GM12878 (cell line): ENCODE measurements at regions not wholly inside any gene's neighbourhood (a gene's known extent, or its start where the extent isn't known, plus 50 kb on each side); places are given as distances from the start of the nearest gene placed in this dataset.
A peak's percentile ranks its signal among the peaks of the same experiment; 100 is the strongest.

Experiments used
- ATAC-seq: fragments of 200-7000 bp; cut with Tn5 transposase; 3 replicates; pipeline ENCODE4 v1.9.1; 2020; ENCODE audit warnings: mild to moderate bottlenecking, moderate library complexity
- BruUV-seq: library from RNA; stranded (reverse); fragments of 400-500 nt; replicated peaks from 2 replicates; lab custom pipeline; 2021; lab: Mats Ljungman, UMichigan
- CTCF ChIA-PET: fragments of 300-600 bp; sonication (Branson Sonifier 250); formaldehyde crosslinking; extraction: SDS; loops from one replicate; lab custom pipeline; 2021; ENCODE audit warnings: inconsistent platforms; lab: Yijun Ruan, JAX
- POLR2A ChIA-PET: fragments of 350-600 bp; formaldehyde crosslinking; extraction: SDS; loops from one replicate; lab custom pipeline; 2021; ENCODE audit warnings: inconsistent platforms; lab: Charles Lee
- RAD21 ChIA-PET: fragments of 300-600 bp; sonication (Branson Sonifier 250); formaldehyde crosslinking; loops from one replicate; lab custom pipeline; 2023; ENCODE audit warnings: antibody characterized with exemption; ENCODE audit not compliant: unreplicated experiment; lab: Charles Lee
- SMC1A ChIA-PET: fragments of 300-600 bp; sonication (Branson Sonifier 250); formaldehyde crosslinking; loops from one replicate; lab custom pipeline; 2023; ENCODE audit not compliant: unreplicated experiment, uncharacterized antibody; lab: Charles Lee
- DNase-seq: peaks from one replicate; pipeline ENCODE4 v3.0.0-alpha.2; 2011; ENCODE audit warnings: low read depth, low spot score
- FAIRE-seq: peaks from 3 replicates; lab custom pipeline; 2011; peaks lifted over from hg19 to GRCh38; lab: Jason Lieb, UNC
- H2AFZ ChIP-seq: 2 replicates; pipeline ENCODE4 v1.6.0; 2011; ENCODE audit warnings: low read depth, low read length, control low read depth; ENCODE audit not compliant: control insufficient read depth
- H3K27ac ChIP-seq: 2 replicates; pipeline ENCODE4 v1.5.1; 2011; ENCODE audit warnings: control low read depth; ENCODE audit not compliant: control insufficient read depth, insufficient read depth
- H3K27me3 ChIP-seq, 2 experiments: replicated peaks in 1 of 2; 2 replicates each; pipeline versions ENCODE4 v1.6.0 to v1.6.1; 2011; ENCODE audit warnings: low read length in 1 of 2; ENCODE audit not compliant: control insufficient read depth in 2 of 2, insufficient read depth in 2 of 2
- H3K36me3 ChIP-seq, 2 experiments: 2 replicates each; pipeline ENCODE4 v1.5.1; 2011; ENCODE audit warnings: low read length in 1 of 2; ENCODE audit not compliant: control insufficient read depth in 2 of 2, insufficient read depth in 2 of 2
- H3K4me1 ChIP-seq: 2 replicates; pipeline ENCODE4 v1.6.1; 2011; ENCODE audit warnings: mild to moderate bottlenecking, low read length, moderate library complexity, mixed read lengths; ENCODE audit not compliant: control insufficient read depth, insufficient read depth
- H3K4me2 ChIP-seq: 2 replicates; pipeline ENCODE4 v1.6.0; 2011; ENCODE audit warnings: control low read depth; ENCODE audit not compliant: control insufficient read depth, insufficient read depth
- H3K4me3 ChIP-seq: fragments of 200-600 bp; sonication (generic); 2 replicates; pipeline ENCODE4 v1.5.1; 2016
- H3K79me2 ChIP-seq: 2 replicates; pipeline ENCODE4 v1.6.0; 2011; ENCODE audit warnings: low read length; ENCODE audit not compliant: control insufficient read depth, insufficient read depth
- H3K9ac ChIP-seq: 2 replicates; pipeline ENCODE4 v1.8.0; 2011; ENCODE audit warnings: low read length, control low read depth, mixed read lengths; ENCODE audit not compliant: control insufficient read depth, insufficient read depth
- H3K9me3 ChIP-seq: replicated peaks from 3 replicates; pipeline ENCODE4 v1.5.1; 2011; ENCODE audit warnings: mild to moderate bottlenecking, low read length; ENCODE audit not compliant: control insufficient read depth, insufficient read depth
- H4K20me1 ChIP-seq: 2 replicates; pipeline ENCODE4 v1.6.0; 2011; ENCODE audit not compliant: control insufficient read depth, insufficient read depth
- CREM ChIP-seq: IDR thresholded peaks from 2 replicates; pipeline ENCODE4 v1.6.1; 2014; ENCODE audit warnings: antibody characterized with exemption, low read depth
- GABPA ChIP-seq: IDR thresholded peaks from 2 replicates; pipeline ENCODE4 v1.6.1; 2014; ENCODE audit warnings: antibody characterized with exemption, low read depth, mild to moderate bottlenecking, inconsistent platforms
- NFIC ChIP-seq: IDR thresholded peaks from 2 replicates; pipeline ENCODE4 v1.6.1; 2012; ENCODE audit warnings: low read depth, mild to moderate bottlenecking, inconsistent platforms, low read length, moderate library complexity
- POU2F2 ChIP-seq: IDR thresholded peaks from 3 replicates; pipeline ENCODE4 v1.6.1; 2011; ENCODE audit warnings: low read depth, mild to moderate bottlenecking, low read length, borderline replicate concordance
- RELA ChIP-seq: fragments of 450-650 bp; IDR thresholded peaks from 2 replicates; pipeline ENCODE4 v1.8.0; 2014; ENCODE audit warnings: borderline replicate concordance; ENCODE audit not compliant: partially characterized antibody
- SIX5 ChIP-seq: IDR thresholded peaks from 2 replicates; pipeline ENCODE4 v1.6.1; 2011; ENCODE audit warnings: mild to moderate bottlenecking, low read depth, low read length, moderate library complexity; ENCODE audit not compliant: severe bottlenecking
- SMC3 ChIP-seq: IDR thresholded peaks from 2 replicates; pipeline ENCODE4 v1.6.1; 2011; ENCODE audit warnings: low read length, improper control_type of control experiment, borderline replicate concordance
- TARDBP ChIP-seq: IDR thresholded peaks from 2 replicates; pipeline ENCODE4 v1.6.1; 2016; ENCODE audit warnings: borderline replicate concordance
- WGBS: methylation state at CpG from one replicate; pipeline ENCODE4 v1.1.6; 2016; ENCODE audit warnings: low lambda C conversion rate; ENCODE audit not compliant: insufficient replicate concordance, insufficient coverage; ENCODE audit errors: missing lambda C conversion rate; 5-methylcytosine and 5-hydroxymethylcytosine counted together
- in situ Hi-C: fragments of 300-500 bp; cut with MboI; formaldehyde crosslinking; loops from 9 replicates; pipeline ENCODE4 v1.14.3; 2018; ENCODE audit warnings: mixed read lengths
- intact Hi-C: fragments of 100-400 bp; cut with micrococcal nuclease; formaldehyde crosslinking; loops from one replicate; pipeline ENCODE4 v1.14.2; 2022; ENCODE audit not compliant: unreplicated experiment
- TF ChIP-seq, protein P1 (sequence below): fragments of 450-650 bp; conservative IDR thresholded peaks from 2 replicates; pipeline ENCODE4 v1.6.1; 2017; ENCODE audit warnings: mild to moderate bottlenecking, moderate library complexity
- TF ChIP-seq, protein P2 (sequence below): fragments of 450-650 bp; IDR thresholded peaks from 2 replicates; pipeline ENCODE4 v1.6.1; 2014; ENCODE audit warnings: mild to moderate bottlenecking
- TF ChIP-seq, protein P3 (sequence below), 3 experiments: IDR thresholded peaks in 2 of 3; conservative IDR thresholded peaks in 1 of 3; 2 replicates each; pipeline ENCODE4 v1.5.1; 2011; ENCODE audit warnings: low read depth in 3 of 3, low read length in 3 of 3, mild to moderate bottlenecking in 3 of 3, control low read depth in 2 of 3, moderate library complexity in 2 of 3, inconsistent platforms in 1 of 3, mixed read lengths in 1 of 3; ENCODE audit not compliant: control insufficient read depth in 2 of 3, insufficient read depth in 1 of 3; ENCODE audit errors: extremely low read depth in 1 of 3

DNA sequence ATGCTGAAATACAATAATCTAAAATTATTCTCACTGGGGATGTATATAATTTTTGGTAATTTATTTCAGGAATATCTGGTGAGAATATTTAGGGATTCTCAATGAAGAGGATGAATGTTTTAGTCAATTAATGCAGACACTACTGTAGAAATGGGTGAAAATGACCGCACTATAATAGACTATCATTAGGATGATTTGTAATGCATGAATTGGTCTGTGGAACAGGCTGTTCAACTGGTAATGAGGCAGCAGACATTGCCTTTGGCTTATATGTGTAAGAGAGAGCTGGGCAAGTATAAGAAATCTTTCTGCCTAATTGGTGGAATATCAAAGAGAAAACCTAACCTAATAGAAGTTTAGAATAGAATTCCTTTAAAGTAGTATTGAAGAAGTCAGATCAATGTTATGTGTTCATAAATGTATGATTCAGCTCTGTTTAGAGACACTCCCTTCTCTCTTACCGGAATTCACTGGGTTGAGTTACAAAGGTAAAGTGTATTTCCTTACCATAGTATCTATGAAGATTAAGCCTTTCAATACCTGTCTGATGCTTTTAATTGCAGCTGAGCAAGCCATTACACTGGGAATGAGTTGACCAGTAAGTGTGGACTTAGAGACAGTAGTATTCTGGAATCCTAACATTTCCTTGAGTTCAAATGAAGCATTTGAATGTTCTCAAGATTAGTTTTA, 274.5 kb downstream of the S1PR1 start (continued):
- TF ChIP-seq SIX5, result no peak
- no peak for TF ChIP-seq NFIC
- TF ChIP-seq, protein P1, sequence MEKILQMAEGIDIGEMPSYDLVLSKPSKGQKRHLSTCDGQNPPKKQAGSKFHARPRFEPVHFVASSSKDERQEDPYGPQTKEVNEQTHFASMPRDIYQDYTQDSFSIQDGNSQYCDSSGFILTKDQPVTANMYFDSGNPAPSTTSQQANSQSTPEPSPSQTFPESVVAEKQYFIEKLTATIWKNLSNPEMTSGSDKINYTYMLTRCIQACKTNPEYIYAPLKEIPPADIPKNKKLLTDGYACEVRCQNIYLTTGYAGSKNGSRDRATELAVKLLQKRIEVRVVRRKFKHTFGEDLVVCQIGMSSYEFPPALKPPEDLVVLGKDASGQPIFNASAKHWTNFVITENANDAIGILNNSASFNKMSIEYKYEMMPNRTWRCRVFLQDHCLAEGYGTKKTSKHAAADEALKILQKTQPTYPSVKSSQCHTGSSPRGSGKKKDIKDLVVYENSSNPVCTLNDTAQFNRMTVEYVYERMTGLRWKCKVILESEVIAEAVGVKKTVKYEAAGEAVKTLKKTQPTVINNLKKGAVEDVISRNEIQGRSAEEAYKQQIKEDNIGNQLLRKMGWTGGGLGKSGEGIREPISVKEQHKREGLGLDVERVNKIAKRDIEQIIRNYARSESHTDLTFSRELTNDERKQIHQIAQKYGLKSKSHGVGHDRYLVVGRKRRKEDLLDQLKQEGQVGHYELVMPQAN, result no peak
- no peak for TF ChIP-seq POU2F2
- no peak for TF ChIP-seq GABPA
- no peak for TF ChIP-seq RELA
- TF ChIP-seq TARDBP, result no peak

DNA sequence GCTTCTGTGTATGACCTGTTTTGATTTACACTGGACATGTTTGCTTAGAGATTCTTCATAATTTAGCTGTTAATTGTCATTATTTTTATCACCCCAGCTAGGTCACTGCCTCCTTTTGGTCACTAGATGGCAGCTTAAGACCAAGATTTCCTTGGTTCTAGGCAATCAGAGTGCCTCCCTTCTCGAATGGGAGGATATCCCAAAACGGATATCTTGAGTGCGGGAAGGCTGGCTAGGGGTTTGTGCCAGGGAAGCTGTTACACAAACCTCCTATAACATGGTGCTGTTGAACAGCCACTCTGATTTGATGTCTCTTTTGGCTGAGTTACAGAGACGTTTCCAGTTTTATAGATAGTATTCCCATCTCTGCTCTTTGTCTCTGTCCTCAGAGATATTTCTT, 283.5 kb downstream of the S1PR1 start:
- FAIRE-seq, result peak; percentile 84
- no TSS peak for BruUV-seq
- Histone ChIP-seq H2AFZ (peak overlapping the region; percentile 69), H3K4me2 (peak overlapping the region; percentile 47; the same call in 1 of the 2 replicates), H3K4me1 (no peaks in the 10 kb centered on the region), H4K20me1 (no peaks in the 10 kb centered on the region), H3K27ac (no peak overlapping the region), H3K27me3 (no peaks in the 10 kb centered on the region), H3K79me2 (no peaks in the 10 kb centered on the region), H3K9me3 (no peaks in the 10 kb centered on the region; the same call in 2 of the 3 replicates), H3K9ac (no peak overlapping the region), H3K4me3 (no peak overlapping the region), H3K36me3 (no peaks in the 10 kb centered on the region)
- in situ Hi-C loops (loop anchor here (10.0 to 25.0 kb wide), 3 partner anchors 667 to 1442 kb away; no protein-coding TSS in a partner anchor), intact Hi-C loops (loop anchor here (1.0 to 10.0 kb wide), 5 partner anchors 47 to 1444 kb away; no protein-coding TSS in a partner anchor)
- ChIA-PET RAD21 (interaction anchor here (0.6 to 2.7 kb wide), 14 partner anchors 9 to 1941 kb away, joined by 3 to 9 read pairs (median 5); no protein-coding TSS in a partner anchor), SMC1A (interaction anchor here (0.7 to 2.5 kb wide), 27 partner anchors 8 to 1994 kb away, joined by 3 to 22 read pairs (median 5); no protein-coding TSS in a partner anchor), POLR2A (no interaction called here), CTCF (interaction anchor here (0.6 to 6.7 kb wide), 42 partner anchors 9 to 1997 kb away, joined by 3 to 87 read pairs (median 4); no protein-coding TSS in a partner anchor)
- 0% methylated on average over 4 of the region's 4 CpGs for WGBS
- peak; percentile 20 for DNase-seq
- peak; percentile 96 for ATAC-seq
- TF ChIP-seq, protein P2, sequence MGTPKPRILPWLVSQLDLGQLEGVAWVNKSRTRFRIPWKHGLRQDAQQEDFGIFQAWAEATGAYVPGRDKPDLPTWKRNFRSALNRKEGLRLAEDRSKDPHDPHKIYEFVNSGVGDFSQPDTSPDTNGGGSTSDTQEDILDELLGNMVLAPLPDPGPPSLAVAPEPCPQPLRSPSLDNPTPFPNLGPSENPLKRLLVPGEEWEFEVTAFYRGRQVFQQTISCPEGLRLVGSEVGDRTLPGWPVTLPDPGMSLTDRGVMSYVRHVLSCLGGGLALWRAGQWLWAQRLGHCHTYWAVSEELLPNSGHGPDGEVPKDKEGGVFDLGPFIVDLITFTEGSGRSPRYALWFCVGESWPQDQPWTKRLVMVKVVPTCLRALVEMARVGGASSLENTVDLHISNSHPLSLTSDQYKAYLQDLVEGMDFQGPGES, result no peak
- TF ChIP-seq, protein P1, result no peak
- TF ChIP-seq, protein P3, sequence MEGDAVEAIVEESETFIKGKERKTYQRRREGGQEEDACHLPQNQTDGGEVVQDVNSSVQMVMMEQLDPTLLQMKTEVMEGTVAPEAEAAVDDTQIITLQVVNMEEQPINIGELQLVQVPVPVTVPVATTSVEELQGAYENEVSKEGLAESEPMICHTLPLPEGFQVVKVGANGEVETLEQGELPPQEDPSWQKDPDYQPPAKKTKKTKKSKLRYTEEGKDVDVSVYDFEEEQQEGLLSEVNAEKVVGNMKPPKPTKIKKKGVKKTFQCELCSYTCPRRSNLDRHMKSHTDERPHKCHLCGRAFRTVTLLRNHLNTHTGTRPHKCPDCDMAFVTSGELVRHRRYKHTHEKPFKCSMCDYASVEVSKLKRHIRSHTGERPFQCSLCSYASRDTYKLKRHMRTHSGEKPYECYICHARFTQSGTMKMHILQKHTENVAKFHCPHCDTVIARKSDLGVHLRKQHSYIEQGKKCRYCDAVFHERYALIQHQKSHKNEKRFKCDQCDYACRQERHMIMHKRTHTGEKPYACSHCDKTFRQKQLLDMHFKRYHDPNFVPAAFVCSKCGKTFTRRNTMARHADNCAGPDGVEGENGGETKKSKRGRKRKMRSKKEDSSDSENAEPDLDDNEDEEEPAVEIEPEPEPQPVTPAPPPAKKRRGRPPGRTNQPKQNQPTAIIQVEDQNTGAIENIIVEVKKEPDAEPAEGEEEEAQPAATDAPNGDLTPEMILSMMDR (IDR thresholded peaks at IDR 0.05 in 2 of 3, conservative IDR thresholded peaks at IDR 0.05 in 1 of 3; ENCODE audit: control insufficient read depth in 2 of 3, extremely low read depth in 1 of 3, insufficient read depth in 1 of 3, low read depth in 3 of 3, low read length in 3 of 3), result peak; percentile 79 to 89 (median 83)
- no peak for TF ChIP-seq CREM
- TF ChIP-seq SMC3, result peak; percentile 62; the same call in 1 of the 2 replicates
